Keratinocyte (primary cell): ENCODE measurements at regions not wholly inside any gene's neighbourhood (a gene's known extent, or its start where the extent isn't known, plus 50 kb on each side); places are given as distances from the start of the nearest gene placed in this dataset.

Experiments
- CTCF ChIP-seq, 3 experiments: IDR thresholded peaks in 1 of 3; conservative IDR thresholded peaks in 1 of 3; optimal IDR thresholded peaks in 1 of 3; 2 replicates in 2 of 3; 3 replicates in 1 of 3; pipeline versions ENCODE3 to v1.5.1; 2011; ENCODE audit warnings: low read length in 3 of 3, mild to moderate bottlenecking in 3 of 3, moderate library complexity in 2 of 3, control low read depth in 1 of 3, inconsistent platforms in 1 of 3; ENCODE audit not compliant: insufficient read depth in 2 of 3; ENCODE audit errors: extremely low read depth in 1 of 3
- EZH2 ChIP-seq: IDR thresholded peaks from one replicate; pipeline ENCODE4 v1.6.1; 2012; ENCODE audit warnings: inconsistent platforms, mild to moderate bottlenecking, low read length, moderate library complexity

DNA sequence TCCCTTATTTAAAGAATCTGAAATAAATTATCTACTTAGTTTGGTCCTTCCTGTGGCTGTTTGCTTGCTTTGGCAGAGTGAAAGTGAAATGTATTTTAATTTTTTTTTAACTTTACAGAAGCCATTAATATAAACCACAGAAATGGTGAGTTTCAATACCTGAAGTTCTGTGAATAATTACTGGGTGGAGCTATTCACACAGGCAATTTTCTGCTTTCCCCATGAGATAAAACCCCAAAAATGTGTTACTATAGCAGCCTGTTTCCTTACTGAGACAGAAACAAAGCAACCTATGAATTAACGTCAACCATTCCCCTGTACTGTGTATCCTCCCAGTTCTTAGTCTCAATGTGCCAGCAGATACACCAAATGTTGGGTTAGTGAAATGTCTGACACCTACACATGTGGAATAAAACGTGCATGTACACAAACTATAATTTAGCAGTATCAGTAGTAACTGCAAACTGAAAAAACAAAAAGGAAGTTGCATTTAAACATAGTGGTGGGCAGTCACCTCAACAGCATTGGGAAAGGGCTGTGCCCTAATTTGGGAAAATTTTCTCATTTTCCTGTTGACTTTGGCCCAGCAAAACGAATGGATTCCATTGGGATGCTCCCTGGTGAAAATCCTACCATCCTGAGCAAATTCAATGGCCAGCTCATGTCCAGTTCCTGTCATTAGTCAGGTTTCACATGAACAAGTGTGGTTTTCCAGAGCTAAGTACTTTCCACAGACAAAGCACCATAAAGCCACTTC lies 73.1 kb upstream of the RMDN2 start:
- TF ChIP-seq CTCF (optimal IDR thresholded peaks at IDR 0.05 in 1 of 3, IDR thresholded peaks at IDR 0.05 in 1 of 3, conservative IDR thresholded peaks at IDR 0.05 in 1 of 3; ENCODE audit: extremely low read depth in 1 of 3, insufficient read depth in 2 of 3, low read length in 3 of 3) = no peak
- no peak for TF ChIP-seq EZH2
